Lower leg skin (tissue), 4 donors: ENCODE measurements at regions not wholly inside any gene's neighbourhood (a gene's known extent, or its start where the extent isn't known, plus 50 kb on each side); places are given as distances from the start of the nearest gene placed in this dataset.
"Not testable (repeated sequence)": the region's sequence is repeated elsewhere in the genome, so short reads cannot be mapped to it uniquely, and the experiment has no call there.

ENCODE experiments used
- DNase-seq, 2 donors: peaks; one replicate each; pipeline ENCODE4 v3.0.0-alpha.2; 2019; ENCODE audit warnings: low spot score in 2 of 2
- H3K4me3 ChIP-seq: fragments of 200-600 bp; sonication (generic); 2 replicates; pipeline ENCODE4 v1.5.1; 2017; ENCODE audit warnings: mild to moderate bottlenecking, low read depth; ENCODE audit not compliant: poor library complexity, severe bottlenecking
- CTCF ChIP-seq, 3 donors: fragments of 450-650 bp; IDR thresholded peaks; one replicate each; pipeline ENCODE4 v1.5.1; 2016; ENCODE audit warnings: antibody characterized with exemption in 3 of 3, mild to moderate bottlenecking in 3 of 3, moderate library complexity in 2 of 3
- POLR2A ChIP-seq, 2 donors: fragments of 450-650 bp; IDR thresholded peaks; one replicate each; pipeline ENCODE4 v1.6.1; 2016 to 2017; ENCODE audit warnings: antibody characterized with exemption in 2 of 2, mild to moderate bottlenecking in 1 of 2, moderate library complexity in 1 of 2
- WGBS, 2 donors: methylation state at CpG; one replicate each; pipeline ENCODE4 v1.1.5; 2018; 5-methylcytosine and 5-hydroxymethylcytosine counted together
- intact Hi-C: fragments of 100-400 bp; cut with DNase I; formaldehyde crosslinking; loops from one replicate; pipeline ENCODE4 v1.15.0; 2023; ENCODE audit warnings: low total_unique reads

- no peak overlapping the region for H3K4me3 ChIP-seq
- TF ChIP-seq CTCF (IDR thresholded peaks at IDR 0.05): no peak
- TF ChIP-seq POLR2A (IDR thresholded peaks at IDR 0.05): no peak
- intact Hi-C loops: no loop called here
- no peak for DNase-seq
- 86 to 96% methylated on average over 1 of the region's 1 CpG for WGBS, 2 donors
These were observed 832.0 kb upstream of the ARRDC3 start for GRCh38 chr5:92215116-92215515.

- H3K4me3 ChIP-seq: no peak overlapping the region
- no peak for TF ChIP-seq POLR2A (IDR thresholded peaks at IDR 0.05)
- TF ChIP-seq CTCF (IDR thresholded peaks at IDR 0.05): no peak
- intact Hi-C loops: no loop called here
- 82 to 84% methylated on average over 3 of the region's 3 CpGs for WGBS, 2 donors
- DNase-seq: no peak
These were observed 825.1 kb upstream of the ARRDC3 start for GRCh38 chr5:92208265-92208664.

GRCh38 chr5:92207151-92207550 lies 824.0 kb upstream of the ARRDC3 start:
- 21 to 26% methylated on average over 2 of the region's 2 CpGs for WGBS, 2 donors
- intact Hi-C loops: no loop called here
- peak overlapping the region; percentile 3 for H3K4me3 ChIP-seq
- no peak for TF ChIP-seq CTCF (IDR thresholded peaks at IDR 0.05)
- no peak for TF ChIP-seq POLR2A (IDR thresholded peaks at IDR 0.05)
- no peak for DNase-seq

- H3K4me3 ChIP-seq: no peak overlapping the region
- TF ChIP-seq CTCF (IDR thresholded peaks at IDR 0.05): no peak
- no peak for TF ChIP-seq POLR2A (IDR thresholded peaks at IDR 0.05)
- DNase-seq: no peak
- intact Hi-C loops: no loop called here
- WGBS, 2 donors: 60 to 66% methylated on average over 5 of the region's 5 CpGs
These were observed 823.6 kb upstream of the ARRDC3 start for GRCh38 chr5:92206681-92207080.

- WGBS, 2 donors: 92 to 94% methylated on average over 27 of the region's 27 CpGs
- intact Hi-C loops, H3K4me3 ChIP-seq, DNase-seq: not testable (repeated sequence)
These were observed 815.9 kb upstream of the ARRDC3 start for GRCh38 chr5:92199035-92199434.

- 75 to 88% methylated on average over 1 of the region's 1 CpG for WGBS, 2 donors
- TF ChIP-seq POLR2A (IDR thresholded peaks at IDR 0.05) (no peak), CTCF (IDR thresholded peaks at IDR 0.05) (no peak)
- H3K4me3 ChIP-seq: no peak overlapping the region
- no peak for DNase-seq
- intact Hi-C loops: no loop called here
These were observed 798.5 kb upstream of the ARRDC3 start for GRCh38 chr5:92181656-92182055.
